ENCODE measurements at regions not wholly inside any gene's neighbourhood (a gene's known extent, or its start where the extent isn't known, plus 50 kb on each side); places are given as distances from the start of the nearest gene placed in this dataset.

- ChIA-PET CTCF (no interaction called here), RAD21 (ENCODE audit: unreplicated experiment) (no interaction called here), SMC1A (ENCODE audit: uncharacterized antibody, unreplicated experiment) (interaction anchor here (0.7 kb wide), 1 partner anchor 153 kb away, joined by 3 read pairs; no protein-coding TSS in a partner anchor), POLR2A (no interaction called here)
- Histone ChIP-seq H3K9me3 (replicated peaks; ENCODE audit: control insufficient read depth, insufficient read depth, low read length) (no peaks in the 10 kb centered on the region), H3K36me3 (ENCODE audit: control insufficient read depth in 2 of 2, insufficient read depth in 2 of 2, low read length in 1 of 2) (no peaks in the 10 kb centered on the region), H3K4me1 (ENCODE audit: control insufficient read depth, insufficient read depth, low read length) (no peaks in the 10 kb centered on the region), H3K4me2 (ENCODE audit: control insufficient read depth, insufficient read depth) (no peak overlapping the region), H4K20me1 (ENCODE audit: control insufficient read depth, insufficient read depth) (no peaks in the 10 kb centered on the region), H3K27ac (ENCODE audit: control insufficient read depth, insufficient read depth) (no peak overlapping the region), H3K79me2 (ENCODE audit: control insufficient read depth, insufficient read depth, low read length) (no peaks in the 10 kb centered on the region), H3K27me3 (replicated peaks in 1 of 2; ENCODE audit: control insufficient read depth in 2 of 2, insufficient read depth in 2 of 2, low read length in 1 of 2) (no peaks in the 10 kb centered on the region), H3K9ac (ENCODE audit: control insufficient read depth, insufficient read depth, low read length) (no peak overlapping the region), H3K4me3 (no peak overlapping the region), H2AFZ (ENCODE audit: control insufficient read depth, low read depth, low read length) (no peak overlapping the region)
- TF ChIP-seq ELK1 (IDR thresholded peaks at IDR 0.05; ENCODE audit: low read depth, low read length) (no peak), SKIL (IDR thresholded peaks at IDR 0.05; ENCODE audit: low read depth, poor library complexity, severe bottlenecking) (no peak), NFXL1 (IDR thresholded peaks at IDR 0.05; ENCODE audit: borderline replicate concordance) (no peak), USF1 (IDR thresholded peaks at IDR 0.05; ENCODE audit: borderline replicate concordance, extremely low read length, insufficient read depth, low read depth, low read length) (no peak), NR2F1 (conservative IDR thresholded peaks at IDR 0.05) (no peak), PAX8 (IDR thresholded peaks at IDR 0.05) (no peak), NKRF (conservative IDR thresholded peaks at IDR 0.05) (no peak), RAD21 (IDR thresholded peaks at IDR 0.05; ENCODE audit: insufficient read depth, low read depth, low read length) (no peak), MXI1 (IDR thresholded peaks at IDR 0.05; ENCODE audit: low read depth, low read length) (no peak), POLR2AphosphoS5 (IDR thresholded peaks at IDR 0.05; ENCODE audit: low read length) (no peak), RBBP5 (conservative IDR thresholded peaks at IDR 0.05) (no peak), ATF2 (IDR thresholded peaks at IDR 0.05; ENCODE audit: low read length) (no peak)
- BruUV-seq (replicated peaks) = no TSS peak
- DNase-seq (ENCODE audit: low read depth, low spot score) (no peak), FAIRE-seq (no peak), ATAC-seq (no peak)
- in situ Hi-C loops (cut with MboI) = no loop called here
- intact Hi-C loops (cut with micrococcal nuclease; ENCODE audit: unreplicated experiment) = no loop called here
- 19% methylated on average over 2 of the region's 2 CpGs for WGBS (ENCODE audit: insufficient coverage, insufficient replicate concordance, low lambda C conversion rate, missing lambda C conversion rate)
These were observed 355.7 kb upstream of the GNPDA2 start for GRCh38 chr4:45082101-45082500.

All from GM12878 (cell line).